ENCODE measurements at regions not wholly inside any gene's neighbourhood (a gene's known extent, or its start where the extent isn't known, plus 50 kb on each side); places are given as distances from the start of the nearest gene placed in this dataset.

- no peaks in the 10 kb centered on the region for H3K27me3 ChIP-seq (ENCODE audit: control insufficient read depth, insufficient read depth, low read length)
- H3K4me1 ChIP-seq (ENCODE audit: control insufficient read depth, insufficient read depth, low read length): no peaks in the 10 kb centered on the region
- H3K9ac ChIP-seq (ENCODE audit: low read length): no peak overlapping the region
- no peak overlapping the region for H3K4me3 ChIP-seq (ENCODE audit: low read length)
- no peaks in the 10 kb centered on the region for H3K9me3 ChIP-seq (ENCODE audit: control insufficient read depth, low read length)
- H3K36me3 ChIP-seq (ENCODE audit: control insufficient read depth, insufficient read depth, low read length): no peaks in the 10 kb centered on the region
Observed at GRCh38 chr16:72291121-72291520, 119.2 kb upstream of the PMFBP1 start.

- H3K9me3 ChIP-seq (ENCODE audit: control insufficient read depth, low read length): no peaks in the 10 kb centered on the region
Observed at GRCh38 chr16:72287649-72288048, 115.7 kb upstream of the PMFBP1 start.

GRCh38 chr16:72286936-72287620 lies 115.1 kb upstream of the PMFBP1 start:
- Histone ChIP-seq H3K4me3 (ENCODE audit: low read length) (no peak overlapping the region), H3K36me3 (ENCODE audit: control insufficient read depth, insufficient read depth, low read length) (no peaks in the 10 kb centered on the region), H3K4me1 (ENCODE audit: control insufficient read depth, insufficient read depth, low read length) (no peaks in the 10 kb centered on the region), H3K9ac (ENCODE audit: low read length) (no peak overlapping the region), H3K9me3 (ENCODE audit: control insufficient read depth, low read length) (no peaks in the 10 kb centered on the region), H3K27me3 (ENCODE audit: control insufficient read depth, insufficient read depth, low read length) (no peaks in the 10 kb centered on the region)

More at GRCh38 chr16:72287649-72288048, 115.7 kb upstream of the PMFBP1 start:
- H3K9ac ChIP-seq (ENCODE audit: low read length): no peak overlapping the region
- no peaks in the 10 kb centered on the region for H3K4me1 ChIP-seq (ENCODE audit: control insufficient read depth, insufficient read depth, low read length)
- no peak overlapping the region for H3K4me3 ChIP-seq (ENCODE audit: low read length)
- no peaks in the 10 kb centered on the region for H3K27me3 ChIP-seq (ENCODE audit: control insufficient read depth, insufficient read depth, low read length)
- H3K36me3 ChIP-seq (ENCODE audit: control insufficient read depth, insufficient read depth, low read length): no peaks in the 10 kb centered on the region

GRCh38 chr16:72285728-72286127 lies 113.8 kb upstream of the PMFBP1 start:
- Histone ChIP-seq H3K4me1 (ENCODE audit: control insufficient read depth, insufficient read depth, low read length) (no peaks in the 10 kb centered on the region), H3K27me3 (ENCODE audit: control insufficient read depth, insufficient read depth, low read length) (no peaks in the 10 kb centered on the region)

GRCh38 chr16:72285324-72285723 lies 113.4 kb upstream of the PMFBP1 start:
- no peak overlapping the region for H3K9ac ChIP-seq (ENCODE audit: low read length)
- no peaks in the 10 kb centered on the region for H3K9me3 ChIP-seq (ENCODE audit: control insufficient read depth, low read length)
- no peaks in the 10 kb centered on the region for H3K4me1 ChIP-seq (ENCODE audit: control insufficient read depth, insufficient read depth, low read length)
- no peak overlapping the region for H3K4me3 ChIP-seq (ENCODE audit: low read length)
- no peaks in the 10 kb centered on the region for H3K36me3 ChIP-seq (ENCODE audit: control insufficient read depth, insufficient read depth, low read length)
- H3K27me3 ChIP-seq (ENCODE audit: control insufficient read depth, insufficient read depth, low read length): no peaks in the 10 kb centered on the region

More at GRCh38 chr16:72285728-72286127, 113.8 kb upstream of the PMFBP1 start:
- Histone ChIP-seq H3K9me3 (ENCODE audit: control insufficient read depth, low read length) (no peaks in the 10 kb centered on the region), H3K9ac (ENCODE audit: low read length) (no peak overlapping the region), H3K4me3 (ENCODE audit: low read length) (no peak overlapping the region), H3K36me3 (ENCODE audit: control insufficient read depth, insufficient read depth, low read length) (no peaks in the 10 kb centered on the region)

GRCh38 chr16:72284042-72284789 lies 112.3 kb upstream of the PMFBP1 start:
- Histone ChIP-seq H3K4me1 (ENCODE audit: control insufficient read depth, insufficient read depth, low read length) (no peaks in the 10 kb centered on the region), H3K27me3 (ENCODE audit: control insufficient read depth, insufficient read depth, low read length) (no peaks in the 10 kb centered on the region), H3K9ac (ENCODE audit: low read length) (no peak overlapping the region), H3K36me3 (ENCODE audit: control insufficient read depth, insufficient read depth, low read length) (no peaks in the 10 kb centered on the region), H3K9me3 (ENCODE audit: control insufficient read depth, low read length) (no peaks in the 10 kb centered on the region), H3K4me3 (ENCODE audit: low read length) (no peak overlapping the region)

GRCh38 chr16:72282362-72282761 lies 110.4 kb upstream of the PMFBP1 start:
- no peaks in the 10 kb centered on the region for H3K36me3 ChIP-seq (ENCODE audit: control insufficient read depth, insufficient read depth, low read length)
- no peak overlapping the region for H3K9ac ChIP-seq (ENCODE audit: low read length)
- no peaks in the 10 kb centered on the region for H3K4me1 ChIP-seq (ENCODE audit: control insufficient read depth, insufficient read depth, low read length)
- H3K4me3 ChIP-seq (ENCODE audit: low read length): no peak overlapping the region
- H3K27me3 ChIP-seq (ENCODE audit: control insufficient read depth, insufficient read depth, low read length): no peaks in the 10 kb centered on the region
- no peaks in the 10 kb centered on the region for H3K9me3 ChIP-seq (ENCODE audit: control insufficient read depth, low read length)

GRCh38 chr16:72278301-72278700 lies 106.3 kb upstream of the PMFBP1 start:
- H3K4me3 ChIP-seq (ENCODE audit: low read length): no peak overlapping the region
- no peaks in the 10 kb centered on the region for H3K27me3 ChIP-seq (ENCODE audit: control insufficient read depth, insufficient read depth, low read length)
- no peaks in the 10 kb centered on the region for H3K9me3 ChIP-seq (ENCODE audit: control insufficient read depth, low read length)
- no peaks in the 10 kb centered on the region for H3K36me3 ChIP-seq (ENCODE audit: control insufficient read depth, insufficient read depth, low read length)
- no peak overlapping the region for H3K9ac ChIP-seq (ENCODE audit: low read length)
- H3K4me1 ChIP-seq (ENCODE audit: control insufficient read depth, insufficient read depth, low read length): no peaks in the 10 kb centered on the region

GRCh38 chr16:72277749-72278148 lies 105.8 kb upstream of the PMFBP1 start:
- no peaks in the 10 kb centered on the region for H3K9me3 ChIP-seq (ENCODE audit: control insufficient read depth, low read length)
- H3K4me3 ChIP-seq (ENCODE audit: low read length): no peak overlapping the region
- no peaks in the 10 kb centered on the region for H3K4me1 ChIP-seq (ENCODE audit: control insufficient read depth, insufficient read depth, low read length)
- no peaks in the 10 kb centered on the region for H3K36me3 ChIP-seq (ENCODE audit: control insufficient read depth, insufficient read depth, low read length)
- no peak overlapping the region for H3K9ac ChIP-seq (ENCODE audit: low read length)
- H3K27me3 ChIP-seq (ENCODE audit: control insufficient read depth, insufficient read depth, low read length): no peaks in the 10 kb centered on the region

GRCh38 chr16:72271699-72272240 lies 99.8 kb upstream of the PMFBP1 start:
- no peaks in the 10 kb centered on the region for H3K36me3 ChIP-seq (ENCODE audit: control insufficient read depth, insufficient read depth, low read length)
- H3K4me1 ChIP-seq (ENCODE audit: control insufficient read depth, insufficient read depth, low read length): no peaks in the 10 kb centered on the region
- H3K9ac ChIP-seq (ENCODE audit: low read length): no peak overlapping the region
- H3K9me3 ChIP-seq (ENCODE audit: control insufficient read depth, low read length): no peaks in the 10 kb centered on the region
- H3K27me3 ChIP-seq (ENCODE audit: control insufficient read depth, insufficient read depth, low read length): no peaks in the 10 kb centered on the region
- no peak overlapping the region for H3K4me3 ChIP-seq (ENCODE audit: low read length)

- Histone ChIP-seq H3K4me3 (ENCODE audit: low read length) (no peak overlapping the region), H3K9me3 (ENCODE audit: control insufficient read depth, low read length) (no peaks in the 10 kb centered on the region), H3K4me1 (ENCODE audit: control insufficient read depth, insufficient read depth, low read length) (no peaks in the 10 kb centered on the region), H3K36me3 (ENCODE audit: control insufficient read depth, insufficient read depth, low read length) (no peaks in the 10 kb centered on the region), H3K9ac (ENCODE audit: low read length) (no peak overlapping the region), H3K27me3 (ENCODE audit: control insufficient read depth, insufficient read depth, low read length) (no peaks in the 10 kb centered on the region)
Observed at GRCh38 chr16:72270531-72270930, 98.6 kb upstream of the PMFBP1 start.

GRCh38 chr16:72266836-72267235 lies 94.9 kb upstream of the PMFBP1 start:
- H3K9me3 ChIP-seq (ENCODE audit: control insufficient read depth, low read length): no peaks in the 10 kb centered on the region
- H3K4me3 ChIP-seq (ENCODE audit: low read length): no peak overlapping the region
- no peaks in the 10 kb centered on the region for H3K36me3 ChIP-seq (ENCODE audit: control insufficient read depth, insufficient read depth, low read length)
- H3K9ac ChIP-seq (ENCODE audit: low read length): no peak overlapping the region
- H3K27me3 ChIP-seq (ENCODE audit: control insufficient read depth, insufficient read depth, low read length): no peaks in the 10 kb centered on the region
- H3K4me1 ChIP-seq (ENCODE audit: control insufficient read depth, insufficient read depth, low read length): no peaks in the 10 kb centered on the region
